ENCODE measurements at regions not wholly inside any gene's neighbourhood (a gene's known extent, or its start where the extent isn't known, plus 50 kb on each side); places are given as distances from the start of the nearest gene placed in this dataset.

DNA sequence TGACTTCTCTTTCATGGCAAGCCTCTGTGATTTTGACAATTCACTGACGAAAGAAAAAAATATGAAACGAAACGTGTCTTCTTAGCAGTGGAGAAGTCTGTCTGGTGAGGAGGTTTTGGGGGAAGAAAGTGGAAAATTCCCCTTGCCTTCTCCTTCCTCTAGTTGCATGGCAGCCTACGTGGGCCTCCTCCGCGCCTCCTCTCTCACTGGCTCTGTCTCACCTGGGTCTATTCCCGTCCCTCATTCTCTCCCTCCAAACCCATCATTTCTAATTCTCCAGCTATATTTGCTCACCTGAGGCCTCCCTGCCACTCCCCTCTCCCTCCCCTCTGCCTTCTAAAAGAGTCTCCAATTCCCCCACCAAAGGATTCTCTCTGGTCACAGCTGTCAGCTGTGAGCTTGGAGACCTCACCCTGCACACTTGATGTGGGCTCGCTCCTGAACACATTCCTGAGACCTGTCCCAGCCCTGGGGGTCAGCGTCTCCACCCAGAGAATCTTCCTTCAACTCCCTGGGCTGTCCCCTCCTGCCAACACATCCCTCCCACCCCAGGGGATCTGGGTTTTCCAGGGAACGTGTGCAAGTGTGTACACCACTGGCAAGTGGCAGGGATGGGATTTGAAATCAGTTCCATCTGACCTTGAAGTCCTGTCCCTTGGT is 159.6 kb upstream of the PMEPA1 start:
- DNase-seq: no peak

- DNase-seq: no peak
Measured at GRCh38 chr20:57868310-57868709, 158.5 kb upstream of the PMEPA1 start.

DNA sequence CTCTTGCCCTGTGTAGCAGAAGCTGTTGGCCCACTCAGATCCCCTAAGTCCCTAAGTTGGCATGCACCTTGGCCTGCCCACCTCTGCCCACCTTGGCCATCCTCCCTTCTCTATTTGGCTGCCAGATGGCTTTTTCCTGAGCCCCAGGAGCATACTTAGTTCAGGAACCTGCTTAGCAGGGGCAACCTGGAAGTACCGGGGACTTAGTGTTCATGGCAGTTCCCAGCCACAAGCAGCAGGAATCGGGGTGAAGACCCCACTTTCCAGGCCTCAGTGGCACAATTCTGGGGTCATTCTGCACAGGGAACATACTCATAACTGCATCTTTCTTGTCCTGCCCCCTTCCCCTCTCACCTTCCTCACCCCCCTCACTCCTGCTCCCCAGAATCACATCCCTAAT is 158.0 kb upstream of the PMEPA1 start:
- DNase-seq: no peak

DNA sequence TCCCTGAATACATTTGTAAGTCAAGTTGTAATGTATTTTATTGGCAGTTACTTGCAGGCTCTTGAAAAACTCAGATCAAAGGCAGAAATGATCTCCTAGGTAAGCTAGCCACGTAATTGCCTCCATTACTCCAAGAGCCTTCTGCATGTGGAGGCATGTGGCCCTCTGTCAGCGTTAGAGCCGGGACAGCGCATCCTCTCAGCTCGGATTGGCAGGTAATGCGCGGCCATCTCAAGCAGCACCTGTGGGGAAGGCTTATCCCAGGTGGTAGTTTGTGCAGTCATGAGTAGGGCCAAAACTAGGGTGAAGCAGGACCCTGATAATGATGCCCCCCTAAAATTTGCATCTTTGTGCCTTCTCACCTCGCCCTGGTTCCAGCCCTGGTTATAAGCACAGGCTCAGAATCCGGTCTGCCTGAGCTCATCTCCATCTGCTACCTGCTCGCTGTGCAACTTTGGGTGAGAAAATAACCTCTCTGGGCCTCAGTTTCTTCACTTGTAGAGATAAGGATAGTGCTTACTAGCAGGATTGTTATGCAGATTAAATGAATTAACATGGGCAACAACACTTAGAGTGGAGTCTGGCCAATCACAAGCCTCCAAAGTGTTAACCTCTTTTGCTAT is 157.5 kb upstream of the PMEPA1 start:
- no peak for DNase-seq

DNA sequence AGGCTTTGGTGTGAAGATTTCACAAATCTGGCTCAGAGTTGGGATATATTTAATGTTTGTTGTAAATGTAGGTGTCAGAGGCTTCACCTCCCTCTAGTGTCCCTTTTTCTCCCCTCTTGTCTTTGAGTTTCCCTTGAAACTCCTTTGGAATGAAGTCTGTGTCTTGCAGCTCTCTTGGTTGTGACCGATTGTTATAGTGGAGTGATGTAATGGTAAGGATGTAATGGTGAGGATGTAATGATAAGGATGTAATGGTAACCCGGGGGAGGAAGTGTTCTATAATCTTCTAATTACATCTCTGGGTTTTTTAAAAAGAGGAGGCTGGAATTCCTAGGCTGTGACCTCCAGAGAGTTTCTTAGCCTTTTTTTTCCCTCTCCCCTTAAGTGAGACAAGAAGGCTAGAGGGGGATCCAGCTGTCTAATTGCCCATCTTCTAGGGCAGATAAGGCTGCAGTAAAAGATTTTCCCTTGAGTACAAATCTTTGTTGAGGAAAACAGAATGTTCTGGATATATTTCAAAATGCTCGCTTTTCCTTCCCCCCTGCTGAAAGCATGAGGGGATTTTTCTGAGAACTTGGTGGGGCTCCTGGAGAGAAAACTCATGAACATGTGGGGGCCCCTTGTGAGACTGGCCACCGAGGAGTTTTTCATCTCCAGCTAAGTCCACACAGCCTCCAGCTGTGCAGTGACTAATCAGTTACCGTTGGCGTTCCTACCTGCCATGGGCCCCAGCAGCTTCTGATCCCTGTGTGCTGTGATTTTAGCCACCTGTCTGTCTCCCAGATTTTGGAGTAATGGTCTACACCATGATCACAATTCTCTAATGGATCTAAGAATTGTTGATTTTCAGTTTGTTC is 156.7 kb upstream of the PMEPA1 start:
- DNase-seq: no peak

DNA sequence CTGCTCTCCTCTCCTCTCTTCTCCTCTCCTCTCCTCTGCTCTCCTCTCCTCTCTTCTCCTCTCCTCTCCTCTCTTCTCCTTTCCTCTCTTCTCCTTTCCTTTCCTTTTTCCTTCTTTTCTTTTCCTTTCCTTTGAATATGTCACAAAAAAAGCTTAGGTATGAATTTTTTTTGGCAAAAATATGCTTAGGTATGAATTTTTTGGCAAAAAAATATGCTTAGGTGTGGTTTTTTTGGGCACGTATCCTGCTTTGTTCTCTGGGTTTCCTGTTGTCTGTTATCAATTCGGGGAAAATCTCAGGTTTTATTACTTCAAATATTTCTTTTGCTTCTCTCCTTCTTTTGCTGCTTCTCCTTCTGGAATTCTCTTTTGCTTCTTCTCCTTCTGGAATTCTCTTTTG is 155.5 kb upstream of the PMEPA1 start:
- DNase-seq: no peak

- no peak for DNase-seq
Measured at GRCh38 chr20:57860576-57860975, 150.8 kb upstream of the PMEPA1 start.

GRCh38 chr20:57857969-57858368 is 148.2 kb upstream of the PMEPA1 start:
- no peak for DNase-seq

GRCh38 chr20:57857118-57857517 is 147.3 kb upstream of the PMEPA1 start:
- no peak for DNase-seq

DNA sequence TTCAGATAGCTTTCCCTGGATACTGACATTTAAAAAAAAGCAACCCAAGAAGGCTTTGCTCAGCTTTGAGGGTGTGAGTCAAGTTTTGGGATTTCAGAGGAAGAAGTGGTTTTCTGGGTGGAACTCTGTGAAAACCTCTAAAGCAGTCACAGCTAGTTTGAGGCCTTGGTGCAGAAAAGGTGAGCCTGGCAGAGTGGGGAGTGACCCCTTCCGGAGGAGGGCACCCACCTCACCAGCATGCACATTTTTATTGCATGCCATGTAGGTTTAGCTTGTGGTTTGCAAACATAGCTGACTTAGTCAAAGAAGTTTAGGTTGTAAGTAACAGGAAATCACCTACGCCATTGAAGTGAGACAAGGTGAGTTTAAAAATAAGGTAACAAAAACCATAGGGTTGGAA is 146.8 kb upstream of the PMEPA1 start:
- DNase-seq: no peak

DNA sequence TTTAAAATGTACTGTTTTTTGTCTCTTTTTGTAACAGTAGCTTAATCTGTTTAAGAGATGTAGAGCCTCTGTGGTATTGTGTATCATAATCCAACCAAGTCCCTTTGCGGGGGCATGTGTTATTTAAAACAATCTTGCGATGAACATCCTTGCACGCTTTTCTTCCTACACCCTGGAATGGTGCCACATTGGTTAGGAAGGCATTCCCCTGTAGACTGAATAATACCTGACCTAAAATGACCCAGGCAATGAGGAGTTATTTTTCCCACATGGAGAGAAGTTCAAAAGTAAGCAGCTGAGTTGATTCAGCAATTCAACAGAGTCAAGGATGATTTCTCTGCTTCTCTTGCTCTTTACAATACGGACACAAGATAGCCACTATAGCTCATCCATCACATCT is 142.0 kb upstream of the PMEPA1 start:
- DNase-seq: no peak

- DNase-seq: no peak
Measured at GRCh38 chr20:57851025-57851682, 141.3 kb upstream of the PMEPA1 start.

GRCh38 chr20:57849521-57850215 is 139.9 kb upstream of the PMEPA1 start:
- no peak for DNase-seq

DNA sequence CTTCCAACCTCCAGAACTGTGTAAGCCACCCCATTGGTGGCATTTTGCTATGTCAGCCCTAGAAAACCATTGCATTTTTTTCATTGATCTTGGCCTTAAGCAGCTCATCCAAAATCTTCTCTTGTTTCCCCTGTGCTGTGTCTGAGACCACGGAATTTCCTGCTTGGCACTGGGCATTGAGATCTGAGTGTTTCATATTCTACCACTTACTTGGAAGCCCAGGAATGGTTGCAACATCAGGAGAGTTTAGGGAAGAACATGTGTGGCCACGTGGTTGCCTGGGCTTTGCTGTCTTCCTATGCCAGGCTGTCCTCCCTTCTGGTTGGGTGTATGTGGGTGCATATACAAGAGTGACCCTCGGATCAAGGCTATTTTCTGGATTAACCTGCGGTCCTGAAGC is 139.3 kb upstream of the PMEPA1 start:
- no peak for DNase-seq

GRCh38 chr20:57848282-57848681 is 138.5 kb upstream of the PMEPA1 start:
- no peak for DNase-seq

DNA sequence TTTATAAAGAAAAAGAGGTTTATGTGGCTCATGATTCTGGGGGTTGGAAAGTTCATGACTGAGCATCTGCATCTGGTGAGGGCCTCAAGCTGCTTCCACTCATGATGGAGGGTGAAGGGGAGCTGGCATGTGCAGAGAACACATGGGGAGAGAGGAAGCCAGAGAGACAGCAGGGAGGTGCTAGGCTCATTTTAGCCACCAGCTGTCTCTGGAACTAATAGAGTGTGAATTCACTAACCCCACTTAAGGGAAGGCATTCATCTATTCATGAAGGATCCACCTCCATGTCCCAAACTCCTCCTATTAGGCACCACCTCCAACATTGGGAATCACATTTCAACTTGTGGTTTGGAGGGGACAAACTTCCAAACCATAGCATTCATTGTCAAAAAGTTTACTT is 137.3 kb upstream of the PMEPA1 start:
- DNase-seq: no peak

DNA sequence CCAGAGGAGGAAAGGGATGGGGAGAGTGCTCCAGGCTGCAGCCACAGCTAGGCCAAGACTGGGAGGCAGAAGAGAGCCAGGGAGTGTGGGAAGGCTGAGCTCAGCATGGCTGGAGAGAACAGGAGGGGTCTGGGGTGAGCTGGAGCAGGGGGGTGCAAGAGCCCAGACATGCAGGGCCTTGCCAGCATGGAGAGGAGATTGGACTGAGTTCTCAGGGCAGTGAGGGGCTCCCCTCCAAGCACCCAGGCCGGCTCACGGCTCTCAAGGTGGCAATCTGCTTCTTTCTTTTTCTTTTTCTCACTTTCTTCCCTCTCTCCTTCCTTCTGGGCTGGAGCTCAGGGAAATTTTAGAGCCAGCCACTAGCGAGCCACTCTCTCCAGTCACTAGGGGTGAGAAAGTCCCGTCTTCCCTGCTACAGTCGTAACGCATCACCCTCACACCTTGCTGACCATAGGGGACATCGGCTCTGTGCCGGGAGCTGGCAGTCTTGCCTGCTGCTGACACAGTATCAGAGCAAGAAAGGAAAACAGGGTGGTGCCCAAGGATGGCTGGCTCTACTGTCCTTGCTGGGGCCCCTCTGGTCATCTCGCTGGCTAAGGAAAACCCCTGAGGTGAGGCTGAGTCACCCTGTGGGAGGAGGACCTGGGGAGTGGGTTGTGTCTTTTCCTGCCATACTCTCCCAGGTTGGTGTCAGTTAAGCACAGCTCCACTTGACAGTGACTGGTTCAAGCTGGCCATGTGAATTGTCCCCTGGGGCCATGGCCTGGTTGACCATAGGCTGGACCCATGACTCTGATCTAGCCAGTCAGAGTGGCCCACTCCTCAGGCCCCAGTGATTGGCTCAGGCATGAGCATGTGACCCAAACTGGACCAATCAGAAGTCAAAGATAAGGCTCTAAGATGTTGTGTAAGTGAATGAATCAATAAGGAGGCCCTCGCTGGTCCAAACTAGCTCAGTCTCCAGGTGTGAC is 135.1 kb upstream of the PMEPA1 start:
- DNase-seq: no peak

DNA sequence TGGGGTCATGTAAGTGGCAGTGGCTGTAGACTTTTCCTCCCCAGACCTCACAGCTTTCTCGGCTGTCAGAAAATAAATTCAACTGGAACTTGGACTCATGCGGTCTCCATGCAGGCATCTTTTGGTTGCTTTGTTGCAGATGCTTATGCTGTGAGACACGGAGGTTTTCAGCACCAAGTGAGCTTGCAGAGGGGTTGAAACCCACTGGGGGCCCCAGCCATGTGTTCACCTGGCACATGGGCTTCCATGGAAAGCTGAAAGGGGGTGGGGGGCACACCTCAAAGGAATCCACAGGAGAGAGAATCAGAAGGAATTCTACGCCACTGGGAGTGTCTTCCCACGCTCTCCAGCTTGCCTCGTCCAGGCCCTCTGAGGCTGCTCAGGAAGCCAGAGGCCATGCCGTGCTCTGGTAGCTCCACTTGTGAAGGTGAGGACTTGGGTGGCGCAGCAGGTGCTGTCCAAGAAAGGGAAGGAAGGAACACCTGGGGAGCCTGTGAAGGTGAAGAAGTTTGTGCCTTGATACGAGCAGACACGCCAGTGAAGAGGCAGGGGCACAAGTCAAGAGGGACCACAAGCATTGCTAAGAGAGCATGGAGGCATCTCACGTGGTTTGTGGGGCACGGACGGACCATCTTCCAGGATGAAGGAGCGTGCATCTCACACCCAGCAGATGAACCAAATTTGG is 134.3 kb upstream of the PMEPA1 start:
- DNase-seq: no peak

DNA sequence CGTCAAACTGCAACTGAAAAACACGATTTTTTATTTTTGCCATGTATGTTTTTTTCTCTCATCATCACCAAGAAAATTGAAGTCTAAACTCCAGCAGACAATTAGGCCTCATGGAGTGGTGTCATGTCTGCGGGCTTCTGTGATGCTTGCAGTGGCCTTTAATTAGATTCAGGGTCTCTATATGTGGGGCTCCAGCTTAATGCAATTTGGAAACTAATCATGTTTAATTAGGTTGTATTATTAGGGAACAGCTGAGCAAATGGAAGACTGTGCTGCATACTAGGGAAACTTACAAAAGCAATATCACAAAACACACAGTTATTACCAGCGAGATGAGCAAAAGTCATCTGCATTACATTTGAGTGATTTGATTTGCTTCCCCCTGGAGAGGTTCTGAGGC is 132.9 kb upstream of the PMEPA1 start:
- no peak for DNase-seq

GRCh38 chr20:57841297-57841866 is 131.6 kb upstream of the PMEPA1 start:
- DNase-seq: no peak

All from effector CD4-positive, alpha-beta T cell (primary cell).